ENCODE measurements at regions not wholly inside any gene's neighbourhood (a gene's known extent, or its start where the extent isn't known, plus 50 kb on each side); places are given as distances from the start of the nearest gene placed in this dataset.

DNA sequence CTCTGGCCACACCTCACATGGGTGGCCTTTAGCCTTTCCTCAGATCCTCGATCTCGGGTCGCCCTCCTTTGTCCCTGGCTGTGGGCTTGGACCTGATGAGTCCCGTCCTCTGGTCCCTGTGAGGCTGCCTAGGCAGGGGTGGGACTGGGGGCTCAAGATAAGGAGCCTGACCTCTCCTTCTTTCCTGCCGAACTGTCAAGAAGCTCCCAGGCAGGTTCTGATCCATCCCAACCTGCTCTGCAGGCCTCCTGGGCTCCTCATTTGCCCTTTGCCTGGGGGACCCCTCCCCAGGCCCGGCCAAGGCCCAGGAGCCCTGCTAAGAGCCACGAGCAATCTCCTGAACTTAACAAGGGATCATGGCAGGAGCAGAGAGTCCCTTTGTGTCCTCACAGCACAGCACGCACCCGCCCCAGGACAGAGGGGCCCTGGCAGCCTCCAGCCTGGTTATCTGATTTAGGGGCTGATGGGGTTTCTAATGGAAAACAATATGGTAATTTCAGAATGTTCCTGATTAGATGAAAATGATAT, 82.4 kb upstream of the POU3F1 start:
- TF ChIP-seq POLR2AphosphoS5 (IDR thresholded peaks at IDR 0.05) (no peak), POLR2A (IDR thresholded peaks at IDR 0.05; ENCODE audit: low read depth) (no peak)
